ENCODE measurements at regions not wholly inside any gene's neighbourhood (a gene's known extent, or its start where the extent isn't known, plus 50 kb on each side); places are given as distances from the start of the nearest gene placed in this dataset.

- H3K4me3 ChIP-seq (ENCODE audit: control insufficient read depth, low read depth, low read length), result no peak overlapping the region
- TF ChIP-seq CTCF (conservative IDR thresholded peaks at IDR 0.05; ENCODE audit: control insufficient read depth, insufficient read depth, low read depth, low read length), result peak; percentile 38
- DNase-seq (ENCODE audit: low read depth), result peak; percentile 9
Measured at GRCh38 chr5:114305402-114306207, 56.3 kb upstream of the KCNN2 start.

- no peak for DNase-seq (ENCODE audit: low read depth)
- no peak for TF ChIP-seq CTCF (conservative IDR thresholded peaks at IDR 0.05; ENCODE audit: control insufficient read depth, insufficient read depth, low read depth, low read length)
- H3K4me3 ChIP-seq (ENCODE audit: control insufficient read depth, low read depth, low read length), result no peak overlapping the region
Measured at GRCh38 chr5:114308017-114308416, 53.9 kb upstream of the KCNN2 start.

GRCh38 chr5:114308508-114308907 is 53.4 kb upstream of the KCNN2 start:
- H3K4me3 ChIP-seq (ENCODE audit: control insufficient read depth, low read depth, low read length), result no peak overlapping the region
- no peak for DNase-seq (ENCODE audit: low read depth)
- TF ChIP-seq CTCF (conservative IDR thresholded peaks at IDR 0.05; ENCODE audit: control insufficient read depth, insufficient read depth, low read depth, low read length), result no peak

- no peak overlapping the region for H3K4me3 ChIP-seq (ENCODE audit: control insufficient read depth, low read depth, low read length)
- DNase-seq (ENCODE audit: low read depth), result no peak
- TF ChIP-seq CTCF (conservative IDR thresholded peaks at IDR 0.05; ENCODE audit: control insufficient read depth, insufficient read depth, low read depth, low read length), result no peak
Measured at GRCh38 chr5:114310666-114311065, 51.2 kb upstream of the KCNN2 start.

GRCh38 chr5:114311281-114311680 is 50.6 kb upstream of the KCNN2 start:
- no peak for TF ChIP-seq CTCF (conservative IDR thresholded peaks at IDR 0.05; ENCODE audit: control insufficient read depth, insufficient read depth, low read depth, low read length)
- no peak for DNase-seq (ENCODE audit: low read depth)
- no peak overlapping the region for H3K4me3 ChIP-seq (ENCODE audit: control insufficient read depth, low read depth, low read length)

- no peak for TF ChIP-seq CTCF (conservative IDR thresholded peaks at IDR 0.05; ENCODE audit: control insufficient read depth, insufficient read depth, low read depth, low read length)
- no peak overlapping the region for H3K4me3 ChIP-seq (ENCODE audit: control insufficient read depth, low read depth, low read length)
- no peak for DNase-seq (ENCODE audit: low read depth)
Measured at GRCh38 chr5:114311968-114312367, 49.9 kb upstream of the KCNN2 start.
